T-helper 1 cell treated with Interleukin-12 subunit alpha and Interleukin-12 subunit beta and Interleukin-4 antibody, amounts not matched to agents 30 μg/mL and 1 μg/mL, for 36 hours (primary cell): ENCODE measurements at regions not wholly inside any gene's neighbourhood (a gene's known extent, or its start where the extent isn't known, plus 50 kb on each side); places are given as distances from the start of the nearest gene placed in this dataset.

Source experiments
- H3K27ac Mint-ChIP-seq: one replicate; pipeline ENCODE4 v1.8.0; 2021; ENCODE audit warnings: mild to moderate bottlenecking, mixed read lengths
- H3K27me3 Mint-ChIP-seq: one replicate; pipeline ENCODE4 v1.8.0; 2021; ENCODE audit warnings: low read depth, mixed read lengths
- H3K36me3 Mint-ChIP-seq: one replicate; pipeline ENCODE4 v1.8.0; 2021; ENCODE audit warnings: low read depth, mixed read lengths
- H3K4me1 Mint-ChIP-seq: one replicate; pipeline ENCODE4 v1.8.0; 2021; ENCODE audit warnings: low read depth, mixed read lengths
- H3K4me3 Mint-ChIP-seq: one replicate; pipeline ENCODE4 v1.8.0; 2021; ENCODE audit warnings: mild to moderate bottlenecking, moderate library complexity, mixed read lengths
- H3K9me3 Mint-ChIP-seq: one replicate; pipeline ENCODE4 v1.8.0; 2021; ENCODE audit warnings: mixed read lengths

- Mint-ChIP-seq H3K4me3 (no peak overlapping the region), H3K9me3 (no peaks in the 10 kb centered on the region), H3K4me1 (no peaks in the 10 kb centered on the region), H3K27me3 (peaks cover 18% of the 10 kb centered on the region), H3K27ac (no peak overlapping the region), H3K36me3 (no peaks in the 10 kb centered on the region)
Measured at GRCh38 chr2:19673213-19673791, 228.5 kb downstream of the TTC32 start.

- H3K36me3 Mint-ChIP-seq, result no peaks in the 10 kb centered on the region
Measured at GRCh38 chr2:19671916-19672315, 229.9 kb downstream of the TTC32 start.

GRCh38 chr2:19671311-19671710 lies 230.5 kb downstream of the TTC32 start:
- H3K4me3 Mint-ChIP-seq, result no peak overlapping the region
- no peaks in the 10 kb centered on the region for H3K36me3 Mint-ChIP-seq
- H3K27ac Mint-ChIP-seq, result no peak overlapping the region
- H3K9me3 Mint-ChIP-seq, result no peaks in the 10 kb centered on the region
- H3K27me3 Mint-ChIP-seq, result peaks cover 18% of the 10 kb centered on the region
- H3K4me1 Mint-ChIP-seq, result no peaks in the 10 kb centered on the region

More at GRCh38 chr2:19671916-19672315, 229.9 kb downstream of the TTC32 start:
- H3K4me3 Mint-ChIP-seq, result no peak overlapping the region
- H3K9me3 Mint-ChIP-seq, result no peaks in the 10 kb centered on the region
- H3K27me3 Mint-ChIP-seq, result peaks cover 18% of the 10 kb centered on the region
- no peak overlapping the region for H3K27ac Mint-ChIP-seq
- no peaks in the 10 kb centered on the region for H3K4me1 Mint-ChIP-seq

GRCh38 chr2:19670303-19670702 lies 231.5 kb downstream of the TTC32 start:
- Mint-ChIP-seq H3K9me3 (no peaks in the 10 kb centered on the region), H3K36me3 (no peaks in the 10 kb centered on the region), H3K4me1 (no peaks in the 10 kb centered on the region), H3K4me3 (no peak overlapping the region), H3K27me3 (peaks cover 14% of the 10 kb centered on the region), H3K27ac (no peak overlapping the region)

GRCh38 chr2:19669559-19669958 lies 232.2 kb downstream of the TTC32 start:
- Mint-ChIP-seq H3K4me3 (no peak overlapping the region), H3K4me1 (no peaks in the 10 kb centered on the region), H3K27me3 (peaks cover 16% of the 10 kb centered on the region), H3K27ac (no peak overlapping the region), H3K36me3 (no peaks in the 10 kb centered on the region), H3K9me3 (no peaks in the 10 kb centered on the region)

- H3K27me3 Mint-ChIP-seq, result peaks cover 14% of the 10 kb centered on the region
Measured at GRCh38 chr2:19669126-19669525, 232.7 kb downstream of the TTC32 start.

GRCh38 chr2:19667536-19667949 lies 234.2 kb downstream of the TTC32 start:
- no peak overlapping the region for H3K27ac Mint-ChIP-seq
- no peaks in the 10 kb centered on the region for H3K4me1 Mint-ChIP-seq
- no peaks in the 10 kb centered on the region for H3K36me3 Mint-ChIP-seq
- H3K27me3 Mint-ChIP-seq, result peaks cover 10% of the 10 kb centered on the region
- no peaks in the 10 kb centered on the region for H3K9me3 Mint-ChIP-seq
- H3K4me3 Mint-ChIP-seq, result no peak overlapping the region

More at GRCh38 chr2:19669126-19669525, 232.7 kb downstream of the TTC32 start:
- no peak overlapping the region for H3K27ac Mint-ChIP-seq
- H3K4me3 Mint-ChIP-seq, result no peak overlapping the region
- H3K36me3 Mint-ChIP-seq, result no peaks in the 10 kb centered on the region
- no peaks in the 10 kb centered on the region for H3K9me3 Mint-ChIP-seq
- H3K4me1 Mint-ChIP-seq, result no peaks in the 10 kb centered on the region

GRCh38 chr2:19667085-19667484 lies 234.7 kb downstream of the TTC32 start:
- no peaks in the 10 kb centered on the region for H3K9me3 Mint-ChIP-seq
- no peaks in the 10 kb centered on the region for H3K36me3 Mint-ChIP-seq
- H3K27ac Mint-ChIP-seq, result no peak overlapping the region
- no peak overlapping the region for H3K4me3 Mint-ChIP-seq
- no peaks in the 10 kb centered on the region for H3K4me1 Mint-ChIP-seq
- peaks cover 10% of the 10 kb centered on the region for H3K27me3 Mint-ChIP-seq

GRCh38 chr2:19664646-19665045 lies 237.1 kb downstream of the TTC32 start:
- Mint-ChIP-seq H3K9me3 (no peaks in the 10 kb centered on the region), H3K4me1 (no peaks in the 10 kb centered on the region), H3K27ac (no peak overlapping the region), H3K36me3 (no peaks in the 10 kb centered on the region), H3K27me3 (peaks cover 9% of the 10 kb centered on the region), H3K4me3 (no peak overlapping the region)

GRCh38 chr2:19659024-19659792 lies 242.6 kb downstream of the TTC32 start:
- no peaks in the 10 kb centered on the region for H3K9me3 Mint-ChIP-seq
- no peaks in the 10 kb centered on the region for H3K36me3 Mint-ChIP-seq
- H3K27ac Mint-ChIP-seq, result no peak overlapping the region
- H3K4me1 Mint-ChIP-seq, result no peaks in the 10 kb centered on the region
- no peak overlapping the region for H3K4me3 Mint-ChIP-seq
- no peaks in the 10 kb centered on the region for H3K27me3 Mint-ChIP-seq

- Mint-ChIP-seq H3K27me3 (no peaks in the 10 kb centered on the region), H3K36me3 (no peaks in the 10 kb centered on the region), H3K9me3 (no peaks in the 10 kb centered on the region), H3K4me1 (no peaks in the 10 kb centered on the region), H3K4me3 (no peak overlapping the region), H3K27ac (no peak overlapping the region)
Measured at GRCh38 chr2:19656011-19656410, 245.8 kb downstream of the TTC32 start.

GRCh38 chr2:19654310-19655090 lies 247.3 kb downstream of the TTC32 start:
- Mint-ChIP-seq H3K4me1 (no peaks in the 10 kb centered on the region), H3K4me3 (no peak overlapping the region), H3K36me3 (no peaks in the 10 kb centered on the region), H3K27me3 (no peaks in the 10 kb centered on the region), H3K9me3 (no peaks in the 10 kb centered on the region), H3K27ac (no peak overlapping the region)

GRCh38 chr2:19653509-19653908 lies 248.3 kb downstream of the TTC32 start:
- no peaks in the 10 kb centered on the region for H3K9me3 Mint-ChIP-seq
- H3K27me3 Mint-ChIP-seq, result no peaks in the 10 kb centered on the region
- H3K36me3 Mint-ChIP-seq, result no peaks in the 10 kb centered on the region
- no peaks in the 10 kb centered on the region for H3K4me1 Mint-ChIP-seq
- no peak overlapping the region for H3K27ac Mint-ChIP-seq
- no peak overlapping the region for H3K4me3 Mint-ChIP-seq

GRCh38 chr2:19652811-19653210 lies 249.0 kb downstream of the TTC32 start:
- Mint-ChIP-seq H3K27me3 (no peaks in the 10 kb centered on the region), H3K4me1 (no peaks in the 10 kb centered on the region), H3K4me3 (no peak overlapping the region), H3K36me3 (no peaks in the 10 kb centered on the region), H3K27ac (no peak overlapping the region), H3K9me3 (no peaks in the 10 kb centered on the region)

GRCh38 chr2:19651466-19651865 lies 250.3 kb downstream of the TTC32 start:
- Mint-ChIP-seq H3K4me1 (no peaks in the 10 kb centered on the region), H3K4me3 (no peak overlapping the region), H3K27ac (no peak overlapping the region), H3K27me3 (no peaks in the 10 kb centered on the region), H3K36me3 (no peaks in the 10 kb centered on the region), H3K9me3 (no peaks in the 10 kb centered on the region)
